ENCODE measurements at regions not wholly inside any gene's neighbourhood (a gene's known extent, or its start where the extent isn't known, plus 50 kb on each side); places are given as distances from the start of the nearest gene placed in this dataset.

- TF ChIP-seq CTCF (IDR thresholded peaks at IDR 0.05) (no peak), POLR2A (IDR thresholded peaks at IDR 0.05) (no peak)
Observed at GRCh38 chr7:84848219-84848973, 338.5 kb downstream of the SEMA3D start.

Data from right lobe of liver (tissue), 4 donors.